Colonic mucosa (tissue), 4 donors: ENCODE measurements at regions not wholly inside any gene's neighbourhood (a gene's known extent, or its start where the extent isn't known, plus 50 kb on each side); places are given as distances from the start of the nearest gene placed in this dataset.

ENCODE experiments used
- DNase-seq: peaks from one replicate; pipeline ENCODE4 v3.0.0-alpha.2; 2020
- H3K27ac ChIP-seq: fragments of 200-600 bp; one replicate; pipeline ENCODE4 v1.8.0; 2021
- H3K27me3 ChIP-seq: fragments of 200-600 bp; one replicate; pipeline ENCODE4 v1.8.0; 2021
- H3K36me3 ChIP-seq: fragments of 200-600 bp; one replicate; pipeline ENCODE4 v1.8.0; 2021
- H3K4me1 ChIP-seq: fragments of 200-600 bp; one replicate; pipeline ENCODE4 v1.8.0; 2021; ENCODE audit warnings: mild to moderate bottlenecking
- H3K4me3 ChIP-seq: fragments of 200-600 bp; one replicate; pipeline ENCODE4 v1.8.0; 2021
- H3K9ac ChIP-seq, 2 donors: one replicate each; pipeline ENCODE4 v1.7.0; 2013; ENCODE audit warnings: control low read depth in 2 of 2, low read depth in 2 of 2, low read length in 2 of 2
- H3K9me3 ChIP-seq: fragments of 200-600 bp; one replicate; pipeline ENCODE4 v1.8.0; 2021
- intact Hi-C: fragments of 100-400 bp; cut with DNase I; formaldehyde crosslinking; loops from one replicate; pipeline ENCODE4 v1.14.1; 2022
- TF ChIP-seq, protein P1 (sequence below): fragments of 200-600 bp; IDR thresholded peaks from one replicate; pipeline ENCODE4 v1.8.0; 2022; ENCODE audit warnings: antibody characterized with exemption, mild to moderate bottlenecking
- donor health status: healthy.
- donor health status: DM: no; HTN: no; CAD: no.
- donor health status: DM: no; HTN: no; CAD: no.

DNA sequence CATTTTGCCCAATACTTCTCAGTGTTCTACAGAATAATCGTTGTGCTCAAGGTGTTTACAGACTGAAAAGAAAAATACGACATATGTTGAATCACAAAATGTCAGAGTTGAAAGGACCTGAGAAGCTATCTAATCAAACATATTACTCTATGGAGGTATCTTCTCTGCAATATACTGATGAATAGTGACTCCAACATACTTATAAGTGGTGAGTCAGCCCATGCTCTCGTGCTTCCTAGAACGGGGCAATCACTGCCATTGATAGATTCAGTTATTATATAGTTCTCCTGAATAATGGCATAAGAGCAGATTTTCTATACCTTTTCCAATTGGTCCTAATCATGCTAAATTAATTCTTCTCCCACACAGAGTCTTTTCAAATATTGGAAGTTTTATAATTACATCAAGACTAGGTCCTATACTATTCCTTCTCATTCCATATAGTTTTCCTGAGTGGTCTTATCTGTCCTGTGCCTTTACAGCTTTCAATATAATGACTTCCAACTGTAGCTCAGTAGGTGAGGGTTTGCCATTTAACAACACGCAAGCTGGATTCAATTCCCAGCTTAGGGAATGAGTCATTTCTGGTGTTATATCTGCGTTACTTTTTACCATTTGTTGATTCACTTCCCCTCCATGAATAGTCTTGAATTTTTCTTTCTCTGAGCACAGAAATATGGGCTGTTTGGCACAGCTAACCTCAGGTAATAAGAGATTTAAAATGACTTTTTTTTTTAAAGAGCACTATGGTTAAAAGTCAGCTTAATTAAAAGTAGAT lies 81.1 kb downstream of the PLK2 start:
- Histone ChIP-seq H3K36me3 (no peaks in the 10 kb centered on the region), H3K9me3 (no peaks in the 10 kb centered on the region), H3K4me1 (no peaks in the 10 kb centered on the region), H3K27me3 (no peaks in the 10 kb centered on the region), H3K9ac (no peak overlapping the region), H3K27ac (no peak overlapping the region), H3K4me3 (no peak overlapping the region)
- TF ChIP-seq, protein P1, sequence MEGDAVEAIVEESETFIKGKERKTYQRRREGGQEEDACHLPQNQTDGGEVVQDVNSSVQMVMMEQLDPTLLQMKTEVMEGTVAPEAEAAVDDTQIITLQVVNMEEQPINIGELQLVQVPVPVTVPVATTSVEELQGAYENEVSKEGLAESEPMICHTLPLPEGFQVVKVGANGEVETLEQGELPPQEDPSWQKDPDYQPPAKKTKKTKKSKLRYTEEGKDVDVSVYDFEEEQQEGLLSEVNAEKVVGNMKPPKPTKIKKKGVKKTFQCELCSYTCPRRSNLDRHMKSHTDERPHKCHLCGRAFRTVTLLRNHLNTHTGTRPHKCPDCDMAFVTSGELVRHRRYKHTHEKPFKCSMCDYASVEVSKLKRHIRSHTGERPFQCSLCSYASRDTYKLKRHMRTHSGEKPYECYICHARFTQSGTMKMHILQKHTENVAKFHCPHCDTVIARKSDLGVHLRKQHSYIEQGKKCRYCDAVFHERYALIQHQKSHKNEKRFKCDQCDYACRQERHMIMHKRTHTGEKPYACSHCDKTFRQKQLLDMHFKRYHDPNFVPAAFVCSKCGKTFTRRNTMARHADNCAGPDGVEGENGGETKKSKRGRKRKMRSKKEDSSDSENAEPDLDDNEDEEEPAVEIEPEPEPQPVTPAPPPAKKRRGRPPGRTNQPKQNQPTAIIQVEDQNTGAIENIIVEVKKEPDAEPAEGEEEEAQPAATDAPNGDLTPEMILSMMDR, result no peak
- intact Hi-C loops, result no loop called here
- DNase-seq, result no peak

DNA sequence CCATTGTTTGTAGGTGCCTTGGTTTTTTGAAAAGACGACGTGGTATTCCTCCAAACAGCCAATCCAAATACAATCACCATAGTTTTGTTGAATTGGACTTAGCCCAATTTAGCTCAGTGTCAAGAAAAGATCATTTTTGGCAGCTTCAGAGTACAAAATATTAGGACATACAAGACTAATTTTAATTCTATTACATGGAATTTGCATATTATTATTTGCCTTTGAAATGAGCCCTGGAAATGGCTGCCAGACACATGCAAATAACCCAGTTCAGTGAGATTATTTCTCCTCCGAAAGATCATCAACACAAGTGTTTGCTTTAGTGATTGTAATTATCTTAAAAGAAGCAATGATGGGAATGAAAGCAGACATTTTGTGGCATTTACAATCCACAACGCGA lies 89.3 kb downstream of the PLK2 start:
- no peaks in the 10 kb centered on the region for H3K36me3 ChIP-seq
- no peak overlapping the region for H3K27ac ChIP-seq
- no peak overlapping the region for H3K4me3 ChIP-seq
- H3K27me3 ChIP-seq, result no peaks in the 10 kb centered on the region
- DNase-seq, result no peak
- intact Hi-C loops, result no loop called here
- no peaks in the 10 kb centered on the region for H3K4me1 ChIP-seq
- TF ChIP-seq, protein P1, result no peak
- no peaks in the 10 kb centered on the region for H3K9me3 ChIP-seq
- H3K9ac ChIP-seq, result no peak overlapping the region

DNA sequence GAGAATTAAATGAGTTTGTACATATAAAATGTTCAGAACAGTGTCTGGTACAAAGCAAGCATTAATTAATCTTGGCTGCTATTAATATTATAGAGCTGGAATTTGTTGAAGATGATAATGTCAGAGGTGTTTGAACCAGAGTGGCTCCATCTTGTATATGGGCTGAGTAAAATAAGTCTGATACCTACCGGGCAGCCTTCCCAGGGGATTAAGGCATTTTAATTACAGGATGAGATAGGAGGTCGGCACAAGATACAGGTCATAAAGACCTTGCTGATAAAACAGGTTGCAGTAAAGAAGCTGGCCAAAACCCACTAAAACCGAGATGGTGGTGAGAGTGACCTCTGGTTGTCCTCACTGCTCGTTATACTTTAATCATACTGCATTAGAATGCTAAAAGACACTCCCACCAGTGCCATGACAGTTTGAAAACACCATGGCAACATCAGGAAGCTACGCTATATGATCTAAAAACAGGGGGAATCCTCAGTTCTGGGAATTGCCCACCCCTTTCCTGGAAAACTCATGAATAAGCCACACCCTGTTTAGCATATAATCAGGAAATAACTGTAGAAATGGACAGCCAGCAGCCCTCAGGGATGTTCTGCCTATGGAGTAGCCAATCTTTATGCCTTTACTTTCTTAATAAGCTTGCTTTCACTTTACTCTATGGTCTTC lies 90.2 kb downstream of the PLK2 start:
- H3K9ac ChIP-seq, result no peak overlapping the region
- H3K9me3 ChIP-seq, result no peaks in the 10 kb centered on the region
- no peaks in the 10 kb centered on the region for H3K27me3 ChIP-seq
- no peaks in the 10 kb centered on the region for H3K4me1 ChIP-seq
- H3K27ac ChIP-seq, result no peak overlapping the region
- DNase-seq, result no peak
- TF ChIP-seq, protein P1, result no peak
- H3K4me3 ChIP-seq, result no peak overlapping the region
- H3K36me3 ChIP-seq, result no peaks in the 10 kb centered on the region
- intact Hi-C loops, result no loop called here

DNA sequence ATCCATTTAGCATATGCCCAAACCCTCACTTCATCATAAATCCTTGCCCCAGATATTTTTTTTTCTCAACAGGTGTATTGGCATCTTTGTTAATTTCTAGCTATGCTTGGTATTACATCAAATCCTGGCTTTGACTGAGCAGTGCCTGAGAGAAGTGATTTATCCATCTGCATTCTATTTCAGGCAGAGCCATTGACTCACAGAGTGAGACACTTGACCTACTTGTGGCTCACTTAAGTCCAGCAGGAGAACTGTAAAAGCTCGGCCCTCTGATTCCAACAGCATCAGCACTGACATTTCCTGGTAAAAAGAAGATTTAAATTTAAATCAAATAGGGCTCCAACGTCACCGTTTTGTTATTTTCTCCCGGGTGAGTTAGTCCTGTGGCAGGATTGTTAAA lies 93.4 kb downstream of the PLK2 start:
- no peak overlapping the region for H3K9ac ChIP-seq
- no peak overlapping the region for H3K27ac ChIP-seq
- DNase-seq, result no peak
- H3K4me3 ChIP-seq, result no peak overlapping the region
- no peaks in the 10 kb centered on the region for H3K4me1 ChIP-seq
- H3K36me3 ChIP-seq, result no peaks in the 10 kb centered on the region
- intact Hi-C loops, result no loop called here
- no peaks in the 10 kb centered on the region for H3K9me3 ChIP-seq
- H3K27me3 ChIP-seq, result no peaks in the 10 kb centered on the region
- TF ChIP-seq, protein P1, result no peak

DNA sequence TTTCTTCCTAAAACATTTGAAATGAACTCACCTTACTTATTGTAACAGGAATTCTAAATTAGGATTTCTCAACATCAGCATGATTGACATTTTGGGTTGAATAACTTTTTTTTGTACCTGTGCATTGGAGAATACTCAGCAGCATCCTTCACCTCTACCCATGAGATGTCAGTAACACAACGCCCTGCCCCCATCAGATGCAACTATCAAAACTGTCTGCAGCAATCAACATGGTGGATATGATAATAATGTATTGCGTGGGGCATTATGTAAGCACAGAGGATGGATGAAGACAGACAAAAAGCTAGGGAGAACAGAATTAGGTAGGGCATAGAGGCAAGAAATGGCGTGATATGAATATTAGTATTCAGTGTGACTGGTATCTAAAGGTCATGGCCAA lies 94.1 kb downstream of the PLK2 start:
- TF ChIP-seq, protein P1, result no peak
- Histone ChIP-seq H3K4me3 (no peak overlapping the region), H3K9ac (no peak overlapping the region), H3K27ac (no peak overlapping the region), H3K36me3 (no peaks in the 10 kb centered on the region), H3K9me3 (no peaks in the 10 kb centered on the region), H3K4me1 (no peaks in the 10 kb centered on the region), H3K27me3 (no peaks in the 10 kb centered on the region)
- no peak for DNase-seq
- intact Hi-C loops, result no loop called here
